ENCODE measurements at regions not wholly inside any gene's neighbourhood (a gene's known extent, or its start where the extent isn't known, plus 50 kb on each side); places are given as distances from the start of the nearest gene placed in this dataset.

GRCh38 chr2:78423631-78424030 is 601.9 kb upstream of the REG3G start:
- TF ChIP-seq CTCF (IDR thresholded peaks at IDR 0.05; ENCODE audit: low read depth, low read length) (no peak), POLR2A (IDR thresholded peaks at IDR 0.05; ENCODE audit: extremely low read depth, insufficient read length) (no peak)

Data from NB4 (cell line).